Prostate gland (tissue), 2 donors: ENCODE measurements at regions not wholly inside any gene's neighbourhood (a gene's known extent, or its start where the extent isn't known, plus 50 kb on each side); places are given as distances from the start of the nearest gene placed in this dataset.

Experiments
- DNase-seq: peaks from one replicate; pipeline ENCODE4 v3.0.0-alpha.2; 2019; ENCODE audit warnings: low spot score
- H3K27ac ChIP-seq, 2 donors: fragments of 200-600 bp; sonication (generic); 2 replicates each; pipeline ENCODE4 v1.5.1; 2017 to 2019
- H3K27me3 ChIP-seq: fragments of 200-600 bp; sonication (generic); replicated peaks from 2 replicates; pipeline ENCODE4 v1.5.1; 2019; ENCODE audit not compliant: insufficient read depth
- H3K36me3 ChIP-seq, 2 donors: fragments of 200-600 bp; sonication (generic); 1 replicate in 1 of 2; 2 replicates in 1 of 2; pipeline versions ENCODE4 v1.5.1 to v1.8.1; 2017 to 2019
- H3K4me1 ChIP-seq: fragments of 200-600 bp; sonication (generic); replicated peaks from 2 replicates; pipeline ENCODE4 v1.5.1; 2019
- H3K4me3 ChIP-seq, 2 donors: fragments of 200-600 bp; sonication (generic); 2 replicates each; pipeline ENCODE4 v1.5.1; 2017 to 2019
- H3K9me3 ChIP-seq: fragments of 200-600 bp; sonication (generic); 2 replicates; pipeline ENCODE4 v1.5.1; 2017
- POLR2A ChIP-seq: fragments of 450-650 bp; IDR thresholded peaks from one replicate; pipeline ENCODE4 v1.6.1; 2016; ENCODE audit warnings: antibody characterized with exemption, mild to moderate bottlenecking
- POLR2AphosphoS5 ChIP-seq: sonication (generic); formaldehyde crosslinking; IDR thresholded peaks from one replicate; pipeline ENCODE4 v1.6.1; 2017; ENCODE audit warnings: antibody characterized with exemption
- WGBS: methylation state at CpG from one replicate; pipeline ENCODE4 v1.1.5; 2018; 5-methylcytosine and 5-hydroxymethylcytosine counted together
- intact Hi-C: fragments of 100-400 bp; cut with DNase I; formaldehyde crosslinking; loops from one replicate; pipeline ENCODE4 v1.14.2; 2022
- TF ChIP-seq, protein P1 (sequence below), 4 experiments: fragments of 200-600 bp in 2 of 4; fragments of 450-650 bp in 2 of 4; sonication (generic) in 2 of 4; IDR thresholded peaks; 1 replicate in 3 of 4; 2 replicates in 1 of 4; pipeline ENCODE4 v1.5.1; 2016 to 2019; ENCODE audit warnings: antibody characterized with exemption in 4 of 4, mild to moderate bottlenecking in 2 of 4, moderate library complexity in 2 of 4

DNA sequence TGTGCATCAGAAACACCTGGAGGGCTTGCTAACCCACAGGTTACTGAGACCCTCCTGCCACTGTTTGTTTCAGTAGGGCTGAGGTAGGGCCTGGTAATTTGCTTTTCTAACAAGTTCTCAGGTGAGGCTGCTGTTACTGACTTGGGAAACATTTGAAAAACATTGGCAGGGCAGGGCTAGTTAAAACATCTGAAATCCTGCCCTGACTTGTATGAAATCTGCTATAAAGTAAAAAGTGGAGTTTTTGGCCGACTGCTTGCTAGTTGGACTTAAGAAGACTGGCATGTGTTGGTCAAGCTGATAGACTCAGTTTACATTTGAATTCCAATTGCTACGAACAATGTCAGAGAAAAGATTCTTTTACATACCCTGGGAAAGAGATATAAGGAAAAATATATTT, 111.6 kb upstream of the DLX2 start:
- no peaks in the 10 kb centered on the region for H3K36me3 ChIP-seq
- H3K4me3 ChIP-seq, result no peak overlapping the region
- H3K27me3 ChIP-seq, result no peaks in the 10 kb centered on the region
- peak; percentile 48 for TF ChIP-seq POLR2AphosphoS5
- TF ChIP-seq POLR2A, result no peak
- intact Hi-C loops, result no loop called here
- no peaks in the 10 kb centered on the region for H3K4me1 ChIP-seq
- no peaks in the 10 kb centered on the region for H3K9me3 ChIP-seq
- DNase-seq, result peak; percentile 49
- 46% methylated on average over 2 of the region's 2 CpGs for WGBS
- peak overlapping the region; percentile 1 to 25 for H3K27ac ChIP-seq

GRCh38 chr2:172215172-172215935, 112.7 kb upstream of the DLX2 start:
- no peaks in the 10 kb centered on the region for H3K36me3 ChIP-seq
- DNase-seq, result peak; percentile 59
- peak overlapping the region; percentile 38 to 49 for H3K27ac ChIP-seq
- TF ChIP-seq, protein P1, sequence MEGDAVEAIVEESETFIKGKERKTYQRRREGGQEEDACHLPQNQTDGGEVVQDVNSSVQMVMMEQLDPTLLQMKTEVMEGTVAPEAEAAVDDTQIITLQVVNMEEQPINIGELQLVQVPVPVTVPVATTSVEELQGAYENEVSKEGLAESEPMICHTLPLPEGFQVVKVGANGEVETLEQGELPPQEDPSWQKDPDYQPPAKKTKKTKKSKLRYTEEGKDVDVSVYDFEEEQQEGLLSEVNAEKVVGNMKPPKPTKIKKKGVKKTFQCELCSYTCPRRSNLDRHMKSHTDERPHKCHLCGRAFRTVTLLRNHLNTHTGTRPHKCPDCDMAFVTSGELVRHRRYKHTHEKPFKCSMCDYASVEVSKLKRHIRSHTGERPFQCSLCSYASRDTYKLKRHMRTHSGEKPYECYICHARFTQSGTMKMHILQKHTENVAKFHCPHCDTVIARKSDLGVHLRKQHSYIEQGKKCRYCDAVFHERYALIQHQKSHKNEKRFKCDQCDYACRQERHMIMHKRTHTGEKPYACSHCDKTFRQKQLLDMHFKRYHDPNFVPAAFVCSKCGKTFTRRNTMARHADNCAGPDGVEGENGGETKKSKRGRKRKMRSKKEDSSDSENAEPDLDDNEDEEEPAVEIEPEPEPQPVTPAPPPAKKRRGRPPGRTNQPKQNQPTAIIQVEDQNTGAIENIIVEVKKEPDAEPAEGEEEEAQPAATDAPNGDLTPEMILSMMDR (IDR thresholded peaks at IDR 0.05), result no peak
- no peak for TF ChIP-seq POLR2A
- TF ChIP-seq POLR2AphosphoS5, result no peak
- no peaks in the 10 kb centered on the region for H3K4me1 ChIP-seq
- intact Hi-C loops, result no loop called here
- H3K27me3 ChIP-seq, result no peaks in the 10 kb centered on the region
- no peak overlapping the region for H3K4me3 ChIP-seq
- 37% methylated on average over 15 of the region's 15 CpGs for WGBS
- H3K9me3 ChIP-seq, result no peaks in the 10 kb centered on the region

DNA sequence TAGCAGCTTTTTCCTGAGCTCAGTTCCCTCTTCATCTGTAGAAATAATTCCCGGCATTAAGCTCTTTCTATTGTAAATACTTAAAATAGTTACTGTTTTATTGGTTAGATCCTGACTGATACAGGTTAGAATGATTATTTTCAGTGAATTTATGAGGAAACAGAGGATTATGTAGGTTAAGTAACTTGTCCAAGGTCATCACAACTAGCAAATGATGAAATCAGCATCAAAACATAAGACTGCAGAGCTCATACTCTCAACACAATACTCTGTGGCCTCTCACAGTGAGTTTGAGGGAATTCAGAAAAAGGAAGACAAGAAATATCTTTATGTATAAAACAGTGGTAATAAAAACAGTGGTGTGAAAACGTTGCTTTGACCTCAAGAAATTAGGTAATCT, 113.2 kb upstream of the DLX2 start:
- DNase-seq, result no peak
- H3K27me3 ChIP-seq, result no peaks in the 10 kb centered on the region
- no peaks in the 10 kb centered on the region for H3K9me3 ChIP-seq
- no peaks in the 10 kb centered on the region for H3K4me1 ChIP-seq
- H3K36me3 ChIP-seq, result no peaks in the 10 kb centered on the region
- H3K4me3 ChIP-seq, result no peak overlapping the region
- 29% methylated on average over 2 of the region's 2 CpGs for WGBS
- intact Hi-C loops, result no loop called here
- TF ChIP-seq POLR2A (no peak), POLR2AphosphoS5 (no peak)
- TF ChIP-seq, protein P1 (IDR thresholded peaks at IDR 0.05), result no peak
- peak overlapping the region; percentile 38 to 49 for H3K27ac ChIP-seq

- TF ChIP-seq POLR2A (no peak), POLR2AphosphoS5 (no peak)
- TF ChIP-seq, protein P1 (IDR thresholded peaks at IDR 0.05), result no peak
- H3K9me3 ChIP-seq, result no peaks in the 10 kb centered on the region
- intact Hi-C loops, result no loop called here
- H3K4me1 ChIP-seq, result no peaks in the 10 kb centered on the region
- peak overlapping the region in 1 of 2 donors; percentile 38 for H3K27ac ChIP-seq
- H3K27me3 ChIP-seq, result no peaks in the 10 kb centered on the region
- H3K36me3 ChIP-seq, result no peaks in the 10 kb centered on the region
- 47% methylated on average over 6 of the region's 6 CpGs for WGBS
- H3K4me3 ChIP-seq, result no peak overlapping the region
- DNase-seq, result no peak
These were observed 113.8 kb upstream of the DLX2 start for GRCh38 chr2:172216477-172216876.

GRCh38 chr2:172219201-172219600, 116.5 kb upstream of the DLX2 start:
- WGBS, result 69% methylated on average over 2 of the region's 2 CpGs
- Histone ChIP-seq H3K27me3 (no peaks in the 10 kb centered on the region), H3K27ac (no peak overlapping the region), H3K4me3 (no peak overlapping the region), H3K4me1 (no peaks in the 10 kb centered on the region), H3K9me3 (no peaks in the 10 kb centered on the region), H3K36me3 (no peaks in the 10 kb centered on the region)
- intact Hi-C loops, result no loop called here
- no peak for DNase-seq
- no peak for TF ChIP-seq POLR2AphosphoS5
- TF ChIP-seq, protein P1 (IDR thresholded peaks at IDR 0.05), result no peak
- no peak for TF ChIP-seq POLR2A
